ENCODE measurements at regions not wholly inside any gene's neighbourhood (a gene's known extent, or its start where the extent isn't known, plus 50 kb on each side); places are given as distances from the start of the nearest gene placed in this dataset.

GRCh38 chr11:127478826-127479225 lies 478.3 kb upstream of the KIRREL3 start:
- POLR2A ChIA-PET, result no interaction called here

GRCh38 chr11:127474766-127475165 lies 474.2 kb upstream of the KIRREL3 start:
- CTCF ChIA-PET, result no interaction called here
- no peak overlapping the region for H3K27ac Mint-ChIP-seq
- POLR2A ChIA-PET, result no interaction called here
- no peak for DNase-seq
- no peak overlapping the region for H3K4me3 Mint-ChIP-seq
- no peaks in the 10 kb centered on the region for H3K9me3 Mint-ChIP-seq (ENCODE audit: low read depth)
- H3K27me3 Mint-ChIP-seq, result no peaks in the 10 kb centered on the region
- no peaks in the 10 kb centered on the region for H3K36me3 Mint-ChIP-seq (ENCODE audit: low read depth)
- intact Hi-C loops (cut with DNase I, micrococcal nuclease), result no loop called here
- ATAC-seq, result no peak
- no peaks in the 10 kb centered on the region for H3K4me1 Mint-ChIP-seq

More at GRCh38 chr11:127478826-127479225, 478.3 kb upstream of the KIRREL3 start:
- Mint-ChIP-seq H3K27me3 (no peaks in the 10 kb centered on the region), H3K4me3 (no peak overlapping the region), H3K4me1 (no peaks in the 10 kb centered on the region), H3K27ac (no peak overlapping the region), H3K9me3 (ENCODE audit: low read depth) (no peaks in the 10 kb centered on the region), H3K36me3 (ENCODE audit: low read depth) (no peaks in the 10 kb centered on the region)
- no peak for ATAC-seq
- no peak for DNase-seq
- CTCF ChIA-PET, result interaction anchor here (1.1 kb wide), 1 partner anchor 53 kb away, joined by 3 read pairs; no protein-coding TSS in a partner anchor
- intact Hi-C loops (cut with DNase I, micrococcal nuclease), result no loop called here

- ATAC-seq, result no peak
These were observed 471.9 kb upstream of the KIRREL3 start for GRCh38 chr11:127472505-127472904.

GRCh38 chr11:127471662-127472061 lies 471.1 kb upstream of the KIRREL3 start:
- H3K4me1 Mint-ChIP-seq, result no peaks in the 10 kb centered on the region
- ATAC-seq (no peak), DNase-seq (no peak)
- intact Hi-C loops (cut with DNase I, micrococcal nuclease), result no loop called here
- ChIA-PET POLR2A (no interaction called here), CTCF (interaction anchor here (0.6 kb wide), 1 partner anchor 1286 kb away, joined by 3 read pairs; no protein-coding TSS in a partner anchor)
- peaks cover 4% of the 10 kb centered on the region for H3K27me3 Mint-ChIP-seq
- no peak overlapping the region for H3K27ac Mint-ChIP-seq
- H3K36me3 Mint-ChIP-seq (ENCODE audit: low read depth), result no peaks in the 10 kb centered on the region
- no peaks in the 10 kb centered on the region for H3K9me3 Mint-ChIP-seq (ENCODE audit: low read depth)
- H3K4me3 Mint-ChIP-seq, result no peak overlapping the region

More at GRCh38 chr11:127472505-127472904, 471.9 kb upstream of the KIRREL3 start:
- H3K9me3 Mint-ChIP-seq (ENCODE audit: low read depth), result no peaks in the 10 kb centered on the region
- ChIA-PET POLR2A (no interaction called here), CTCF (no interaction called here)
- intact Hi-C loops (cut with DNase I, micrococcal nuclease), result no loop called here
- no peaks in the 10 kb centered on the region for H3K4me1 Mint-ChIP-seq
- no peak overlapping the region for H3K4me3 Mint-ChIP-seq
- no peak for DNase-seq
- H3K27me3 Mint-ChIP-seq, result peaks cover 4% of the 10 kb centered on the region
- H3K27ac Mint-ChIP-seq, result no peak overlapping the region
- no peaks in the 10 kb centered on the region for H3K36me3 Mint-ChIP-seq (ENCODE audit: low read depth)

DNA sequence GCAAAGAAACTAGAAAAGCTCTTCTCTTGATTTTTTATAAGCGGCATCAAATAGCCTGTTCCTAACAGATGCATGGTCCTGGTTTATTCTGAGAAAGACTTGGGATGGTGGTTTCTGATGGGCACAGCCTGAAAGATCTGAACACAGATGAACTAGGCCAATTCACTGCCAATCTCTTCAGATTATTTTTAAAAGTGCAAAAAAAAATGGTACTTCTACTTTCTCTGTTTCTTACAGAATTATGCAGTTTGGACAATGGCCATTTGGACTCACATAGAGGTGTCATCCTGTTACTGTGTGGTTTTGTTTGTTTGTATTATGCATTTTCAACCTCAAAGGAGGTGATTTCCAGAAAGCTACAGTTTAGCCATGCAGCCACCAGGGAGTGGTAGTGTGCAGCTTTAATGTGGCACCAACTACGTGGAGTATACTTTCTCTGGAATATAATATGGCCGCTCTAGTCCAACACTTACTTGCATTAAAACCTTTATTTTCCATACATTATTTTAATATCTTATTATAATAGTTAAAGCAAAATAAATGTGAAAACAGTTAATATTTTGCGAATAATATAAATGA lies 469.8 kb upstream of the KIRREL3 start:
- peak; percentile 37 for DNase-seq
- Mint-ChIP-seq H3K4me1 (no peaks in the 10 kb centered on the region), H3K27ac (no peak overlapping the region), H3K36me3 (ENCODE audit: low read depth) (no peaks in the 10 kb centered on the region), H3K4me3 (no peak overlapping the region), H3K9me3 (ENCODE audit: low read depth) (no peaks in the 10 kb centered on the region), H3K27me3 (peaks cover 4% of the 10 kb centered on the region)
- ATAC-seq, result peak; percentile 42
- ChIA-PET POLR2A (no interaction called here), CTCF (interaction anchor here (0.8 kb wide), 1 partner anchor 74 kb away, joined by 3 read pairs; no protein-coding TSS in a partner anchor)
- intact Hi-C loops (cut with DNase I, micrococcal nuclease), result no loop called here

- no peaks in the 10 kb centered on the region for H3K4me1 Mint-ChIP-seq
- H3K36me3 Mint-ChIP-seq (ENCODE audit: low read depth), result no peaks in the 10 kb centered on the region
- H3K9me3 Mint-ChIP-seq (ENCODE audit: low read depth), result no peaks in the 10 kb centered on the region
- DNase-seq, result no peak
- peaks cover 2% of the 10 kb centered on the region for H3K27me3 Mint-ChIP-seq
- ChIA-PET POLR2A (interaction anchor here (0.6 kb wide), 1 partner anchor 120 kb away, joined by 3 read pairs; no protein-coding TSS in a partner anchor), CTCF (interaction anchor here (0.6 kb wide), 1 partner anchor 1021 kb away, joined by 4 read pairs; no protein-coding TSS in a partner anchor)
- intact Hi-C loops (cut with DNase I, micrococcal nuclease), result no loop called here
- ATAC-seq, result no peak
- H3K27ac Mint-ChIP-seq, result no peak overlapping the region
- no peak overlapping the region for H3K4me3 Mint-ChIP-seq
These were observed 463.8 kb upstream of the KIRREL3 start for GRCh38 chr11:127464325-127464724.

GRCh38 chr11:127462065-127462344 lies 461.4 kb upstream of the KIRREL3 start:
- intact Hi-C loops (cut with DNase I, micrococcal nuclease), result no loop called here
- Mint-ChIP-seq H3K9me3 (ENCODE audit: low read depth) (no peaks in the 10 kb centered on the region), H3K27ac (no peak overlapping the region), H3K36me3 (ENCODE audit: low read depth) (no peaks in the 10 kb centered on the region), H3K4me3 (no peak overlapping the region), H3K27me3 (peaks cover 2% of the 10 kb centered on the region), H3K4me1 (no peaks in the 10 kb centered on the region)
- POLR2A ChIA-PET, result no interaction called here
- DNase-seq (no peak), ATAC-seq (no peak)
- CTCF ChIA-PET, result no interaction called here

DNA sequence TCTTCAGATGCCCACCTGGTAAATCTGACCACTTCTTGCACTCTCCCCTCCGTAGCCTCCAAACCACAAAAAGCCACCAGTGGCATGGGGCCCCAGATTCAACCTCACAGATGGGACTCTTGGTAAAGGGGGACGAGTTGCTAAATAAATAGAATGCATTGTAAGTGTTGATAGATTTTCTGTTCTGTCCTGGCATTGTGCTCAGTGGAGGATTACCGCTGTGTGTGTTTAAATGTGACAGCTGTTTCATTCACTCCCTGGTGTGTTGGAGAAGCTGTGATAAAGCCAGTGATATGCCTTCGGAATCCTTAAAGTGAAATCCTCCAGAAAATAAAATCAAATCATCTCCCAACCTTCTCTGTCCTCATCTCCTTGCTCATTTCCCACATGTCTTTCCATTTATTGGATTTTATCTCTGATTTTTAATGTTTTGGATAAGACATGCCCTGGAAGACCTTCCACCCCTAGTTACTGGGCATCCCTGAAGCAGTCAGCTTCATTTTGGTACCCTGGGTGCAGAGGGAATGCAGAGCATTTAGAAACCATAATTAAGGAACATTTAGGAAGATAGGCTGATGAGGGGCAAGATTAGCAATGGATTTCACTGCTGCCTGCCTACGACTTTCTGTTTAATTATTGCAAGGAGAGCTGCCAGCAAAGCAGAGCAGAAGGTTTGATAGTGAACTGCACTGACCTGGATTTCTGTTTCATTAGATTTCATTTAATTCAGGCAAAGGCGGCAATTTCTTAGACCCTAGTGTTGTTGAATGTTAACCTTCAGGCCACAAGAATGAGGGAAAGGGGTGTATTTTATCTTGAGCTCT lies 460.9 kb upstream of the KIRREL3 start:
- POLR2A ChIA-PET, result no interaction called here
- H3K36me3 Mint-ChIP-seq (ENCODE audit: low read depth), result no peaks in the 10 kb centered on the region
- H3K27me3 Mint-ChIP-seq, result peaks cover 2% of the 10 kb centered on the region
- H3K4me1 Mint-ChIP-seq, result no peaks in the 10 kb centered on the region
- no peak overlapping the region for H3K4me3 Mint-ChIP-seq
- CTCF ChIA-PET, result no interaction called here
- H3K27ac Mint-ChIP-seq, result no peak overlapping the region
- DNase-seq, result no peak
- no peak for ATAC-seq
- no peaks in the 10 kb centered on the region for H3K9me3 Mint-ChIP-seq (ENCODE audit: low read depth)
- intact Hi-C loops (cut with DNase I, micrococcal nuclease), result no loop called here

DNA sequence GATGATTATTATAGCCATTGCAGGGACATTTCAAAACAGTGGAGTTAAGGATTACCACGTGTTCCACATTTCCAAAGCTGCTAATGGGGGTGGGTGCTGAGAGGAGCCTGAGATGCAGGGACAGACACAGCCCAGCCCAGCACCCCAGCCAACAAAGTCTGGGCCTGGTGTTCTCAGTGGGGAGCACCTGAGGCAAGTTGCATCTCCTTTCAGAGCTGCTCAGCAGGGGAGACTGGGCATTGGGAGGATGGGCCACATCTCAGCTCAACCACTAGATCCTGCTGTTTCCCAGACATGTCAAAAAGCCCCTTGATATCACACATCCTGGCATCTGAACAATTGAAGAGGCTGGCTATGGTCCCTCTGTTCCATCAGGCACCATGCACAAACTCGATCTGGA lies 458.0 kb upstream of the KIRREL3 start:
- Mint-ChIP-seq H3K27ac (no peak overlapping the region), H3K9me3 (ENCODE audit: low read depth) (no peaks in the 10 kb centered on the region), H3K4me3 (no peak overlapping the region), H3K4me1 (no peaks in the 10 kb centered on the region), H3K27me3 (peaks cover 2% of the 10 kb centered on the region), H3K36me3 (ENCODE audit: low read depth) (no peaks in the 10 kb centered on the region)
- CTCF ChIA-PET, result interaction anchor here (0.6 kb wide), 1 partner anchor 198 kb away, joined by 4 read pairs; no protein-coding TSS in a partner anchor
- POLR2A ChIA-PET, result no interaction called here
- DNase-seq, result no peak
- intact Hi-C loops (cut with DNase I, micrococcal nuclease), result no loop called here
- ATAC-seq, result no peak

DNA sequence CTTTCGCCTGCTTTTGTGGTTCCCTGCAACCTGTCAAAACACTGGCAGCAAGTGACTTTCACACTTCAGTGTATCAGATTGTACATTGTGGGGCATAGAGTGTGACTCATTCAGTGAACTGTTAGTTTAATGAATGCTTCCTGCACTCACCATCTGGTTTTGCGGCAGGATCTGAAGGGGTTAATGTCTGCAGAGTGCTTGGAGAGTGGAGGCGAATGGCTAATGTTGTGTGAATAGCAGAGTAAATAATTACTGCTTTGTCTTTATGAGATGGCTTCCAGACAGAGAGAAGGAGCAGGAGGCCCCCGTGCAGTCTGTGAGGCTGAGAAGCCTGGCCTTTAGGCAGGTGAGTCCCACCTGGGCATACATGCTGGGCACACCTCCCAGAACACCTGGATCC lies 454.3 kb upstream of the KIRREL3 start:
- no peaks in the 10 kb centered on the region for H3K4me1 Mint-ChIP-seq
- ATAC-seq, result no peak
- H3K27ac Mint-ChIP-seq, result no peak overlapping the region
- intact Hi-C loops (cut with DNase I, micrococcal nuclease), result no loop called here
- ChIA-PET POLR2A (no interaction called here), CTCF (no interaction called here)
- H3K4me3 Mint-ChIP-seq, result no peak overlapping the region
- no peak for DNase-seq
- H3K27me3 Mint-ChIP-seq, result no peaks in the 10 kb centered on the region
- no peaks in the 10 kb centered on the region for H3K9me3 Mint-ChIP-seq (ENCODE audit: low read depth)
- H3K36me3 Mint-ChIP-seq (ENCODE audit: low read depth), result no peaks in the 10 kb centered on the region

DNA sequence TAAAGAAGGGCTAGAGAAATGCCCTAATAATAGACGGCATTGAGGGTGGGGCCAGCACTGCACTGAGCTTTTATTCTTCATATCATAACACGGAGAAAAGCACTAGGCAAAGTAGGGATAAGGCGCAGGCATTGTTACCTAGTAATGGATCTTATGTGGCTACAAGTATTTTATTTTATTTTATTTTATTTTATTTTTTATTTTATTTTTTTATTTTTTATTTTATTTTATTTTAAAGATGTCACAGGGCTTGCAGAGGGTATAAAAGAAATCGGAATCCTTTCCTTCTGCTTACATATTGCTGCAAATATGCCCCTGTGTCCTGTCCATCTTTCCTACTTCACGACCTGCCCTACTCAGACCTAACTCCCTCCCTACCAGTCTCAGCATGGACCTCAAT lies 452.0 kb upstream of the KIRREL3 start:
- intact Hi-C loops (cut with DNase I, micrococcal nuclease), result no loop called here
- ATAC-seq, result no peak

DNA sequence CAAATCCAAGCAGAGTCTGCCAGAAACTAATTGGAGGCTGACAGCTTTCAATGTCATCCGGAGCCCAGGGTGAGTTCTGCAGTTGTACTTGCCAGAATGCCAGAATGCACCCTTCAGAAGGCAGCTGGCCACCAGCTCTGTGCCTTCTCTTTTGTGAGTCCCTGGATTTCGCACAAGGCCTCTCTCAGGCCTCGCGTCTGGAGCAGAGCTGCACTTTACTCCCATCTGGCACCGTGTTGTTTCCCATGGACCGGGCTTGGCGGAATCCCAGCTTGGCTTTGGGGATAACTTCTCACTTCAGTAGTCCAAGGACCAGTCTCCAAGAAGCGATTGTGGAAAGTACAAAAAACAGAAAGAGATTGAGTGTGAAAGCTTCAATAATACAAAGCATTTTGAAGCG lies 451.3 kb upstream of the KIRREL3 start:
- H3K9me3 Mint-ChIP-seq (ENCODE audit: low read depth), result no peaks in the 10 kb centered on the region
- ChIA-PET POLR2A (no interaction called here), CTCF (no interaction called here)
- DNase-seq (no peak), ATAC-seq (no peak)
- intact Hi-C loops (cut with DNase I, micrococcal nuclease), result no loop called here
- no peak overlapping the region for H3K27ac Mint-ChIP-seq
- peaks cover 1% of the 10 kb centered on the region for H3K27me3 Mint-ChIP-seq
- H3K36me3 Mint-ChIP-seq (ENCODE audit: low read depth), result no peaks in the 10 kb centered on the region
- H3K4me3 Mint-ChIP-seq, result no peak overlapping the region
- H3K4me1 Mint-ChIP-seq, result no peaks in the 10 kb centered on the region

More for the DNA sequence above, 452.0 kb upstream of the KIRREL3 start:
- H3K27me3 Mint-ChIP-seq, result no peaks in the 10 kb centered on the region
- H3K36me3 Mint-ChIP-seq (ENCODE audit: low read depth), result no peaks in the 10 kb centered on the region
- ChIA-PET POLR2A (no interaction called here), CTCF (no interaction called here)
- DNase-seq, result no peak
- H3K4me3 Mint-ChIP-seq, result no peak overlapping the region
- no peaks in the 10 kb centered on the region for H3K4me1 Mint-ChIP-seq
- H3K9me3 Mint-ChIP-seq (ENCODE audit: low read depth), result no peaks in the 10 kb centered on the region
- H3K27ac Mint-ChIP-seq, result no peak overlapping the region
